DOHH2 (cell line): ENCODE measurements at regions not wholly inside any gene's neighbourhood (a gene's known extent, or its start where the extent isn't known, plus 50 kb on each side); places are given as distances from the start of the nearest gene placed in this dataset.

Experiments used
- EZH2phosphoT487 ChIP-seq: fragments of 200-600 bp; sonication (generic); IDR thresholded peaks from 2 replicates; pipeline ENCODE4 v1.6.1; 2017; ENCODE audit warnings: borderline replicate concordance, mild to moderate bottlenecking, antibody characterized with exemption, low read length, moderate library complexity, mixed read lengths
- TF ChIP-seq, protein P1 (sequence below): fragments of 200-600 bp; sonication (generic); IDR thresholded peaks from one replicate; pipeline ENCODE4 v1.5.1; 2014; ENCODE audit warnings: antibody characterized with exemption, mild to moderate bottlenecking, low read depth, low read length; ENCODE audit not compliant: poor library complexity, severe bottlenecking

GRCh38 chr10:7046615-7047014, 364.2 kb downstream of the SFMBT2 start:
- TF ChIP-seq, protein P1, sequence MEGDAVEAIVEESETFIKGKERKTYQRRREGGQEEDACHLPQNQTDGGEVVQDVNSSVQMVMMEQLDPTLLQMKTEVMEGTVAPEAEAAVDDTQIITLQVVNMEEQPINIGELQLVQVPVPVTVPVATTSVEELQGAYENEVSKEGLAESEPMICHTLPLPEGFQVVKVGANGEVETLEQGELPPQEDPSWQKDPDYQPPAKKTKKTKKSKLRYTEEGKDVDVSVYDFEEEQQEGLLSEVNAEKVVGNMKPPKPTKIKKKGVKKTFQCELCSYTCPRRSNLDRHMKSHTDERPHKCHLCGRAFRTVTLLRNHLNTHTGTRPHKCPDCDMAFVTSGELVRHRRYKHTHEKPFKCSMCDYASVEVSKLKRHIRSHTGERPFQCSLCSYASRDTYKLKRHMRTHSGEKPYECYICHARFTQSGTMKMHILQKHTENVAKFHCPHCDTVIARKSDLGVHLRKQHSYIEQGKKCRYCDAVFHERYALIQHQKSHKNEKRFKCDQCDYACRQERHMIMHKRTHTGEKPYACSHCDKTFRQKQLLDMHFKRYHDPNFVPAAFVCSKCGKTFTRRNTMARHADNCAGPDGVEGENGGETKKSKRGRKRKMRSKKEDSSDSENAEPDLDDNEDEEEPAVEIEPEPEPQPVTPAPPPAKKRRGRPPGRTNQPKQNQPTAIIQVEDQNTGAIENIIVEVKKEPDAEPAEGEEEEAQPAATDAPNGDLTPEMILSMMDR = no peak
- no peak for TF ChIP-seq EZH2phosphoT487
